SJCRH30 (cell line): ENCODE measurements at regions not wholly inside any gene's neighbourhood (a gene's known extent, or its start where the extent isn't known, plus 50 kb on each side); places are given as distances from the start of the nearest gene placed in this dataset.
A peak's percentile ranks its signal among the peaks of the same experiment; 100 is the strongest.

ENCODE experiments used
- DNase-seq, 2 experiments: peaks; one replicate each; pipeline ENCODE4 v3.0.0-alpha.2; 2015 to 2020
- H3K27ac ChIP-seq: fragments of 250-450 bp; sonication (Bioruptor Pico); 2 replicates; pipeline ENCODE4 v1.5.1; 2020; ENCODE audit warnings: mild to moderate bottlenecking, moderate library complexity
- H3K27me3 ChIP-seq: fragments of 250-450 bp; sonication (Bioruptor Pico); 2 replicates; pipeline ENCODE4 v1.5.1; 2020; ENCODE audit warnings: mild to moderate bottlenecking, moderate library complexity
- H3K36me3 ChIP-seq: fragments of 250-450 bp; sonication (Bioruptor Pico); 2 replicates; pipeline ENCODE4 v1.5.1; 2020; ENCODE audit warnings: mild to moderate bottlenecking, moderate library complexity
- H3K4me1 ChIP-seq: fragments of 250-450 bp; sonication (Bioruptor Pico); 2 replicates; pipeline ENCODE4 v1.5.1; 2020; ENCODE audit warnings: mild to moderate bottlenecking, moderate library complexity
- H3K4me3 ChIP-seq: fragments of 250-450 bp; sonication (Bioruptor Pico); 2 replicates; pipeline ENCODE4 v1.5.1; 2020; ENCODE audit warnings: mild to moderate bottlenecking, moderate library complexity
- H3K9me3 ChIP-seq: fragments of 250-450 bp; sonication (Bioruptor Pico); replicated peaks from 2 replicates; pipeline ENCODE4 v1.5.1; 2020; ENCODE audit warnings: mild to moderate bottlenecking, moderate library complexity

DNA sequence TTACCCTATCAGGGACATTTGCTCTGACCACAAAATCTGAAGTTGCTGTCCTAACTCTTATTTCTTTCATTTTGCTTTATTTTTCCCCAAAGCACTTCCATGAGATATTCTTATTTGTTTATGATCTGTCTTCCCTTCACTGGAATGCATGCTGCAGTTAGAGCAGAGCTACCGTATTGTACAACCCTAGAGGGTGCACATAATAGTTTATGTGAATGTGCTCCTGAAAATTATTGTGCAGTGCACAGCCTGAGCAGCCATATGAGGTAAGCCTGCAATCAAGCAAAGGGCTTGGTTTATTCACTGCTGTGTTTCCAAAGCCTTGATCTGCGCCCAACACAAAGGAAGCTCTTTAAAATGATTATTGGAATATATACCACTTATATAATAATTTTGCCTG lies 120.3 kb upstream of the CADPS start:
- Histone ChIP-seq H3K4me3 (no peak overlapping the region), H3K36me3 (no peaks in the 10 kb centered on the region), H3K9me3 (no peaks in the 10 kb centered on the region), H3K27ac (no peak overlapping the region), H3K4me1 (no peaks in the 10 kb centered on the region), H3K27me3 (no peaks in the 10 kb centered on the region)
- no peak for DNase-seq

DNA sequence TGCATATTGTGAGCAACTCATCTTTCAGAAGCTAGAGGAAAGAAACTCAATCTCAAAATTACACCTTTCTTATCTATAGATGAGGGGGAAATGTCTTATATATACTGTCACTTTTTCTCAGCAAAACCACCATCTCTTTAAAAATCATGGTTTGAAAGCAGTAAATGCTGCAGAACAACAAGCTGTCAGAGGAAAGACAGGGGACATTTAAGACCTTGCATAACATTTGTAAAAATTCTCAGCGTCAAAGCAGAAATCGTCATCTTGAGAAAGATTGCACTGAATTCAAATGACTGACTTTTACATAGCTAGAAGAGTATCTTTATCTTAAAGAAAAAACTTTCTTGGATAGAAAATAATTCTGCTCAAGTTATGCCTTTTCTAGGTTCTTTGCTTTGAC lies 122.2 kb upstream of the CADPS start:
- Histone ChIP-seq H3K27me3 (no peaks in the 10 kb centered on the region), H3K4me1 (no peaks in the 10 kb centered on the region), H3K4me3 (no peak overlapping the region), H3K9me3 (no peaks in the 10 kb centered on the region), H3K27ac (no peak overlapping the region), H3K36me3 (no peaks in the 10 kb centered on the region)
- no peak for DNase-seq

DNA sequence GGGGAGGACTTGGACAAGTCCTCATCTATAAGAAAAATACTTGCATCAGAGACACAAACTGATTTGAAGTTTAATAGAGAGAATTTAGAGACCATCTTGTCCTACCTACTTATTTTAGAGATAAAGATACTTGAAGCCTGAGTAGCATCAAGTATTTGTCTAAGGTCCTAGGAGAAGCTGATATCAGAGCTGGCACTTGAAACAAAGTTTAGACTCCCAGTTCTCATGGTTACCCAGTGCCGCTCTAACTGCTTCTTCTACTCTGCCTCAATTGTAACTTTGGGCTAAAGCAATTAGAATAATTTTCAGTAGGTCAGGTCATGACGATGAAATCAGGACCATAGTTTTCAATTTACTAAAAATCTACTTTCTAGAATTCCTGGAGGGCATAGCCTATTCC lies 123.9 kb upstream of the CADPS start:
- no peaks in the 10 kb centered on the region for H3K4me1 ChIP-seq
- no peaks in the 10 kb centered on the region for H3K36me3 ChIP-seq
- H3K27me3 ChIP-seq = no peaks in the 10 kb centered on the region
- DNase-seq = no peak
- H3K27ac ChIP-seq = no peak overlapping the region
- H3K4me3 ChIP-seq = no peak overlapping the region
- H3K9me3 ChIP-seq = no peaks in the 10 kb centered on the region

DNA sequence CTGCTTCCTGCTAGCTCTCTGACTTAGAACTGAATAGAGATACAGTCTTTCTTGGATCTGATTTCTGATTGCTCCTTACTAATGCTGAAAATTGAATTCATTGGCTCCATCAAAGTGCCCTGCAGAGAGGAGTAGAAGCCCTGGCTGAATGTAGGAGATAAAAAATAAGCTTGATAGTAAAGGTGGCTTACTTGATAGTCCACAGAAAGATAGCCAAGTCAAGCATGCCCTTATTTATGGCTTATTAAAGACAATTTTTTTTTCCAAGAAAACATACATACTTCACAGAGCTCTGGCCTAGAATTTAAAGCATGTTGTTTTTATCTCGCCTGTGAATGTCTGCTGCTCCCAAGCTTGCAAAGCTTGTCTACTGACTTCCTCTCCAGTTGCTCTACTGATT lies 124.6 kb upstream of the CADPS start:
- H3K27me3 ChIP-seq = no peaks in the 10 kb centered on the region
- H3K36me3 ChIP-seq = no peaks in the 10 kb centered on the region
- H3K4me3 ChIP-seq = no peak overlapping the region
- no peaks in the 10 kb centered on the region for H3K9me3 ChIP-seq
- no peaks in the 10 kb centered on the region for H3K4me1 ChIP-seq
- H3K27ac ChIP-seq = no peak overlapping the region
- no peak for DNase-seq

DNA sequence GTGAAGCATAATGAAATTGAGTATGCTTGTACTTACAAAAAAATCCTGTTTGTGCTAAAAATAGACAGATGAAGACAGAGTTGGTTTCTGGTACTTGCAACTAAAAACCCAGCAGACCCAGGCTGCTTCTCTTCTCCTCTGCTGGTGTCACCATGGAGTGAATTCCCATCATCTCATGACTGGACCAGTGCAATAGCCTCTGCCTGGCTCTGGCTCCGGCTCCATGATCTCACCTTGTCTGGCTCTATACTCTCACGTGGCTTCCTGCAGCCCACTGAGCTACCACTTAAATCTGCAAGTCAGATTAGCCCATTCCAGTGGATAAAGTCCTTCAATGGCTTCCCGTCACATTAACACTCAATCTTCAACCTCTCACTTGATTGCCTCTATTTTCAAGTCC lies 129.2 kb upstream of the CADPS start:
- no peaks in the 10 kb centered on the region for H3K36me3 ChIP-seq
- H3K27me3 ChIP-seq = no peaks in the 10 kb centered on the region
- H3K9me3 ChIP-seq = no peaks in the 10 kb centered on the region
- no peak overlapping the region for H3K4me3 ChIP-seq
- DNase-seq = no peak
- no peaks in the 10 kb centered on the region for H3K4me1 ChIP-seq
- no peak overlapping the region for H3K27ac ChIP-seq

DNA sequence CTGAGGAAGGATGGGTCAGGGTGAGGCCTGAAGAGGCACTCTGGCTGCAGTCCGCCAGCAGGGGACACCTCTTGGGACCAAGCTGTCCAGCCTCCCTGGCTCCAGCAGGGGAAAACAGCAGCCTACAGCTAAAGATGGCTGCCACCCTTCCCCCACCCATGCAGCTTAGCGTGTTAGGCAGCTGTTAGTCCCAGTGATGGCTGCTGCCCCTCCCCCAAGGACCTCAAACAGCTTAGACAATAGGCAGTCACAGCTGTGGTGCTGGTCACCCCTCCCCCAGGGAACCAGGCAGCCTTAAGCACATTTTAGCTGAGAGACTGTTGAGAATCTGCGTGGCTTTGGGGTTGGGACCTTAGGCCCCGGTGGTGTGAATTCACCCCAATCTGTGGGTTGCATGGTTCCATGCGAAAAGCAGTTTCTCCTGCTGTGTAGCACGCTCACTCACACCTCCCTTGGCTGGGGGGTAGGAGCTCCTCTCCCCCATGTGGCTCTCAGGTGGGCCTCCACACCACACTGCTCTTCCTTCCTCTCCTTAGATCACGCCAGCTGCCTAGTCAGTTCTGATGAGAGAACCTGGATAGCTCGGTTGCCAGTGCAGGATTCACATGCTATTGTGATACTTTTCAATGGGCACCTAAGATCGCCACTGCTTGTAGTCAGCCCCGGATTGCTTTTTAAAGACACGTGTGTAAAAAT lies 140.5 kb upstream of the CADPS start:
- peak; percentile 73 to 76 for DNase-seq
- H3K4me1 ChIP-seq = peaks cover 4% of the 10 kb centered on the region
- H3K27ac ChIP-seq = peak overlapping the region; percentile 30; the same call in 1 of the 2 replicates
- no peaks in the 10 kb centered on the region for H3K36me3 ChIP-seq
- H3K27me3 ChIP-seq = no peaks in the 10 kb centered on the region
- no peak overlapping the region for H3K4me3 ChIP-seq
- no peaks in the 10 kb centered on the region for H3K9me3 ChIP-seq

DNA sequence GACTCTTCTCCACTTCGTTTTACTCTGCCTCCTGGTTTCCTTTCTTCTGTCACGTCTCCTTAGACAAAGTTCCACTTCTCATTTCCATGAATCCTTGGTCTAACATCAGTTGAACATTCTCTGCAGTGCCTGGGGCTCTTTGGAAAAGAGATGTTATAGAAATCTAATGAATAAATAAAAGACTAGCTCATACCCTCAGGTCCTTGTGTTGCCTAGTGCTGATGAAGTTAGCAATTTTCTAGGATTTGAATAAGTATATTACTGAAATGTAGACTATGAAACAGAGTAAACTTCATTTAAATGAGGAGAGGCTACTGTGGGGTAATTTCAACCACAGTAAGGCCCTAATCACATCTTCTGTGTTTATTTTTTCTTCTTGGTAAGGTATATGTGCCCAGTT lies 146.9 kb upstream of the CADPS start:
- DNase-seq = no peak
- H3K9me3 ChIP-seq = no peaks in the 10 kb centered on the region
- H3K27me3 ChIP-seq = no peaks in the 10 kb centered on the region

DNA sequence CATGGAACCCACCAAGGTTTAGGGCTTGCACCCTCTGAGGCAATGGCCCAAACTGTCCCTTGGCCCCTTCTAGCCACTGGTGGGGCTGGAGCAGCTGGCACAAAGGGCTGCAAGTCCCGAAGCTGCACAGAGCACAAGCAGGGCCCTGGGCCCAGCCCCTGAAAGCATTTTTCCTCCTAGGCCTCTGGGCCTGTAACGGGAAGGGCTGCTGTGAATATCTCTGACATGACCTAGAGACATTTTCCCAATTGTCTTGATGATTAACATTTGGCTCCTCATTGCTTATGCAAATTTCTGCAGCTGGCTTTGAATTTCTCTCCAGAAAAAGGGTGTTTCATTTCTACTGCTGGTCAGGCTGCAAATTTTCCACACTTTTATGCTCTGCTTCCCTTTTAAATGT lies 151.5 kb upstream of the CADPS start:
- no peak overlapping the region for H3K4me3 ChIP-seq
- no peaks in the 10 kb centered on the region for H3K9me3 ChIP-seq
- H3K27me3 ChIP-seq = no peaks in the 10 kb centered on the region
- H3K4me1 ChIP-seq = no peaks in the 10 kb centered on the region
- H3K27ac ChIP-seq = no peak overlapping the region
- no peak for DNase-seq
- no peaks in the 10 kb centered on the region for H3K36me3 ChIP-seq

More for the DNA sequence above, 146.9 kb upstream of the CADPS start:
- H3K27ac ChIP-seq = no peak overlapping the region
- H3K4me1 ChIP-seq = no peaks in the 10 kb centered on the region
- no peak overlapping the region for H3K4me3 ChIP-seq
- H3K36me3 ChIP-seq = no peaks in the 10 kb centered on the region

DNA sequence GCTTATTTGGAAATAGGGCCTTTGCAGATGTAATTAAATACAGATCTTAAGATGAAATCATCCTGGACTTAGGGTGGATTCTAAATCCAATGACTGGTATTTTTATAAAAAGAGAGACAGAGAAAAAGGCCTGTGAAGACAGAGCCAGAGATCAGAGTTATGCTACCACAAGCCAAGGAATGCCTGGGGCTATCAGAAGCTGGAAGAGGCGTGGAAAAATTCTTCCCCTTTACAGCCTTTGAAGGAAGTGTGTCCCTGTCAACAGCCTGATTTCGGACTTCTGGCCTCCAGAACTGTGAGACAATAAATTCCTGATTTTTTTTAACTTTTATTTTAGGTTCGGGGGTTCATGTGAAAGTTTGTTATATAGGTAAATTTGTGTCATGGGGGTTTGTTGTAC lies 154.1 kb upstream of the CADPS start:
- no peak for DNase-seq
- Histone ChIP-seq H3K9me3 (no peaks in the 10 kb centered on the region), H3K36me3 (no peaks in the 10 kb centered on the region), H3K27me3 (no peaks in the 10 kb centered on the region), H3K27ac (no peak overlapping the region), H3K4me1 (no peaks in the 10 kb centered on the region), H3K4me3 (no peak overlapping the region)

DNA sequence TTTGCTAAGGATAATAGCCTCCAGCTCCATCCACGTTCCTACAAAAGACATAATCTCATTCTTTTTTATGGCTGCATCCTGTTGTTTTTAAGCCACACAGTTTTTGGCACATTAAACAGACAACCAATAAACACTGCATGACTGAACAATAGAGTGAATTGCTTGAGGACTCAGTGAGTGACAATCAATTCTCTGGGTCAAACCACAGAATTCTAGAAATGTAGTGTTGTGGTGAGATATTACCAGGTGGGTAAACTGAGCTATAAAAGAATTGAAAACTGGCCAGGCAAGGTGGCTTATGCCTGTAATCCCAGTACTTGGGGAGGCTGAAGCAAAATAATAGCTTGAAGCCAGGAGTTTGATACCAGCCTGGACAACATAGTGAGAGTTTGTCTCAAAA lies 154.7 kb upstream of the CADPS start:
- no peak overlapping the region for H3K27ac ChIP-seq
- H3K9me3 ChIP-seq = no peaks in the 10 kb centered on the region
- H3K4me1 ChIP-seq = no peaks in the 10 kb centered on the region
- no peaks in the 10 kb centered on the region for H3K36me3 ChIP-seq
- DNase-seq = no peak
- no peaks in the 10 kb centered on the region for H3K27me3 ChIP-seq
- no peak overlapping the region for H3K4me3 ChIP-seq

DNA sequence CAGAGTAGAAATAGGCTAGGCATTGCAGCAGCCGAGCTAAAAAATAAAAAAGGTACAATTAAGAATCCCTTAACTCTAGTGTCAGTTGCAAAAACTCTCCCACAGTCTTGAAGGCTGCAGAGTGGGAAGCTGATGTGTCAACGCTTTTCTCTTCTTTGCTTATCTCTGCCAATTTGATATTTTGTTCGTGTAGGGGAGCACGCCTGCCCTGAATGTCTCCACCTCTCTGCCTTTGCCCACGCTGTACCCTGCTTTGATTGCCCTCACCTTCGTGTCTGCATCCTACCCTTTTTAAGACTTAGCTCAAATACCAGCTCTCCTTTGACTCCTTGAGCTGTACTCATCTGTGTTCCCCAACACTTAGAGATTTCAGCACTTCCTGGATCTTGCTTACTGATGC lies 155.4 kb upstream of the CADPS start:
- H3K27ac ChIP-seq = no peak overlapping the region
- no peaks in the 10 kb centered on the region for H3K36me3 ChIP-seq
- H3K4me3 ChIP-seq = no peak overlapping the region
- H3K27me3 ChIP-seq = no peaks in the 10 kb centered on the region
- DNase-seq = no peak
- no peaks in the 10 kb centered on the region for H3K4me1 ChIP-seq
- H3K9me3 ChIP-seq = no peaks in the 10 kb centered on the region

DNA sequence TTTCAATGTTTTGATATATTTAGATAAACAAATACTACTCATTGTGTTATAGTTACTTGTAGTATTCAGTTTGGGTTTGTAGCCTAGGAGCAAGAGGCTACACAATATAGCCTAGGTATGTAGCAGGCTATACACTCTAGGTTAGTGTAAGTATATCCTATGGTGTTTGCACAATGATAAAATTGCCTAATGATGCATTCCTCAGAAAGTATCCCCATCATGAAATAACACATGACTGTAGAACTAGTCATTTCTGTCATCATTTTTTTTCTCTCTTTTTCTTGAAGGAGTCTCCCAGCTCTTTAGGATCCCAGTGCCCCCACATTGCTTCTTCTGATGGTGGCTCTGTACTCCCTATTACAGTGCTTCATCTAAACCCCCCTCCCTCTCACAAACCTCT lies 157.7 kb upstream of the CADPS start:
- Histone ChIP-seq H3K27me3 (no peaks in the 10 kb centered on the region), H3K4me3 (no peak overlapping the region), H3K27ac (no peak overlapping the region), H3K36me3 (no peaks in the 10 kb centered on the region), H3K4me1 (no peaks in the 10 kb centered on the region), H3K9me3 (no peaks in the 10 kb centered on the region)
- DNase-seq = no peak

DNA sequence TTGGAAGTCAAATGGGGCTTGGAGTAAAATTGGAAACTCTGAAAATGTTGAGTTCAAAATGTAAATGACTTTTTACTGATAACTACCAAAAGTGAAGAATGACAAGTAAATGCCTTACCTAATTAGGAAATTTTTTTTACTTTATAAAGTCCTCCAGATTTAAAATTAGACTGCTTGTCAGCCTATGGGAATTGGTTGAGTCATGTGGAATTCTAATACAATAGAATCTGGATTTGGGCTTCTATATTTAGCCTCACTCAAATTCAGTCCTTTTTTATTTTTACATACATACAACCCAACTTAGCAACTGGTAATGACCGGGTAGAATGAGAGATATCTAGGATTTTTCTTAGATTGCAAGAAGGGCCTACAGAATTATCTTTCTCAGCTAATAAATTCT lies 158.9 kb upstream of the CADPS start:
- no peaks in the 10 kb centered on the region for H3K4me1 ChIP-seq
- no peaks in the 10 kb centered on the region for H3K9me3 ChIP-seq
- H3K27me3 ChIP-seq = no peaks in the 10 kb centered on the region
- no peak overlapping the region for H3K27ac ChIP-seq
- H3K36me3 ChIP-seq = no peaks in the 10 kb centered on the region
- H3K4me3 ChIP-seq = no peak overlapping the region
- no peak for DNase-seq

DNA sequence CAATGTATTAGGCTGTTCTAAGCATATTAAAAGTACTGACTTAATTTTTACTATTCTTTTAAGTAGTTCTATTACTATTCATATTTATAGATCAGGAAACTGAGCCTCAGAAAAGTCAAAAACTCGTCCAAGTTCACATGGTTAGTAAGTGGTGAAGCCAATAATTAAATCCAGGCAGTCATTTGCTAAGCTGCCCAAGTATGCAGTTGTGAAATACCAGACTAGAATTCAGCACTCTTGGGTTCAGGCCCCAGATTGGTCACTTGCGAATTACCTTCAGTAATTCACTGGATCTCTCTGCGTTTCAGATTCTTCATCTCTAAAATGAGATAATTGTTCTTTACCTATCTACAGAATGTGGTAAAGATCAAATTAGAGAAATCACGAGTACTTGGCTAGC lies 161.9 kb upstream of the CADPS start:
- H3K27me3 ChIP-seq = no peaks in the 10 kb centered on the region
- H3K27ac ChIP-seq = no peak overlapping the region
- no peaks in the 10 kb centered on the region for H3K4me1 ChIP-seq
- DNase-seq = no peak
- no peak overlapping the region for H3K4me3 ChIP-seq
- no peaks in the 10 kb centered on the region for H3K36me3 ChIP-seq
- no peaks in the 10 kb centered on the region for H3K9me3 ChIP-seq

DNA sequence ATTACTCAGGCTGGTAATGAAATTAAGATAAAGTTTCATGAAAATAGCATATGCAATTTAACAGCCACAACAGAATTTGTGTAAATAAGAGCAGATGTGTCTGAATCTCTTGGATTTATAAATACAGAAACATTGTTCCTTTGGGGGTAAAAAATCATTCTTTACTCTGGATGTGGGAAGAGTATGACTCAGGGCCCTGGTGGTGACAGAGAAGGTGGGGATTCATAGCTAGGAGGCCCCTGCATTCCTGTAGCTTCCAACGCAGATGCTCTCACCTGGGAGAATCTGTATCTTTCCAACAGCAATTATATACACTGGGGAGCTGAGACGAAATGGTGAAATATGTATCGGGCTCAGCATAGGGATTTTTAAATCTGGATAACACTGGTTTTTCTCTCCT lies 167.6 kb upstream of the CADPS start:
- H3K27me3 ChIP-seq = no peaks in the 10 kb centered on the region
- no peak for DNase-seq
- H3K4me3 ChIP-seq = no peak overlapping the region
- H3K27ac ChIP-seq = no peak overlapping the region
- H3K9me3 ChIP-seq = no peaks in the 10 kb centered on the region
- no peaks in the 10 kb centered on the region for H3K4me1 ChIP-seq
- no peaks in the 10 kb centered on the region for H3K36me3 ChIP-seq

DNA sequence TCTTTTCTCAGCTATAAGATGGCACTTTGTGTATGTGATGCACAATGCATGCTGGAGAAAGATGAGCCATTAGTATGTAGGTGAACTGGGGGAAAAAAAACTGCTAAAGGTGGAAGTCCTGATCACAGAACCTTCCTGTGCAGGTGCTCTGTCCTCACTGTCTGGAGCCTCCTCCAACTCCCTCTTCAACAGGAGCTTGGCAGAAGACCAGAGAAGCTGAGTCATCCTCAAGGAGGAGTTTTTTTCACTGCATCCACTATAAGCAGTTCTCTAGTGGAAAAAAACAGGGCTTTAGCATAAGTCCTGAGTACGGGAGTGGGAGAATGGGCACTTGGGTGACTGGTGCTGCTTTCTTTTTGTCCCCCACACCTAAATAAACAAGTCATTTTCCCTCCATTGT lies 168.4 kb upstream of the CADPS start:
- Histone ChIP-seq H3K4me3 (no peak overlapping the region), H3K4me1 (no peaks in the 10 kb centered on the region), H3K27ac (no peak overlapping the region), H3K27me3 (no peaks in the 10 kb centered on the region), H3K9me3 (no peaks in the 10 kb centered on the region), H3K36me3 (no peaks in the 10 kb centered on the region)
- DNase-seq = no peak
